Glutamatergic neuron (in vitro differentiated cells): ENCODE measurements at regions not wholly inside any gene's neighbourhood (a gene's known extent, or its start where the extent isn't known, plus 50 kb on each side); places are given as distances from the start of the nearest gene placed in this dataset.

ENCODE experiments used
- DNase-seq: peaks from one replicate; pipeline ENCODE4 v3.0.0; 2022
- H3K27ac Mint-ChIP-seq: one replicate; pipeline ENCODE4 v1.8.0; 2020; ENCODE audit warnings: mild to moderate bottlenecking, mixed read lengths, inconsistent platforms; ENCODE audit not compliant: unreplicated experiment
- H3K27me3 Mint-ChIP-seq: one replicate; pipeline ENCODE4 v1.8.0; 2020; ENCODE audit warnings: mild to moderate bottlenecking, moderate library complexity, mixed read lengths, inconsistent platforms; ENCODE audit not compliant: unreplicated experiment
- H3K36me3 Mint-ChIP-seq: one replicate; pipeline ENCODE4 v1.8.0; 2020; ENCODE audit warnings: mild to moderate bottlenecking, mixed read lengths, inconsistent platforms; ENCODE audit not compliant: unreplicated experiment
- H3K4me1 Mint-ChIP-seq: one replicate; pipeline ENCODE4 v1.8.0; 2020; ENCODE audit warnings: mild to moderate bottlenecking, low read depth, mixed read lengths, inconsistent platforms; ENCODE audit not compliant: unreplicated experiment
- H3K4me3 Mint-ChIP-seq: one replicate; pipeline ENCODE4 v1.8.0; 2020; ENCODE audit warnings: mild to moderate bottlenecking, mixed read lengths, inconsistent platforms; ENCODE audit not compliant: unreplicated experiment
- H3K9me3 Mint-ChIP-seq: one replicate; pipeline ENCODE4 v1.8.0; 2020; ENCODE audit warnings: mild to moderate bottlenecking, moderate library complexity, mixed read lengths, inconsistent platforms; ENCODE audit not compliant: unreplicated experiment
- TF ChIP-seq, protein P1 (sequence below): fragments of 200-600 bp; sonication (generic); IDR thresholded peaks from one replicate; pipeline ENCODE4 v1.5.0; 2021; ENCODE audit not compliant: partially characterized antibody, unreplicated experiment

DNA sequence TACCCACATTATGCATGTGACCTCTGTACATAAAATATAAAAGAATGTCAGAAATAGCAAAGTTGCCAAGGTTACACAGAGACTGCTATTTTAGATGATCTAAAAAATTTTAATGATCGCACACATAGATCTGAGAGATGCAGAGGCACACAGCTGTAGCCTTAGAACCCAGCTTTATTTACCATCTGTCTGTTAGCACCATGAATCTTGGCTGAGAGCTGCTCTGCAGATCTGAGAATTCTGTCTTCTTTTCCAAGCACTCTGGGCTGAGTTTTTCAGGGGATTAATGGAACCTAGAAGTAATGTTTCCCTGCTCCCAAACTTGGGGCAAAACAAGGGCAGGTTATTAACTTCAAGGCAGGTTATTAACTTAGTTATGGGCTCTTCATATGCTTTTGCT, 248.7 kb upstream of the JAG1 start:
- no peak for DNase-seq
- Mint-ChIP-seq H3K9me3 (no peaks in the 10 kb centered on the region), H3K27ac (no peak overlapping the region)

DNA sequence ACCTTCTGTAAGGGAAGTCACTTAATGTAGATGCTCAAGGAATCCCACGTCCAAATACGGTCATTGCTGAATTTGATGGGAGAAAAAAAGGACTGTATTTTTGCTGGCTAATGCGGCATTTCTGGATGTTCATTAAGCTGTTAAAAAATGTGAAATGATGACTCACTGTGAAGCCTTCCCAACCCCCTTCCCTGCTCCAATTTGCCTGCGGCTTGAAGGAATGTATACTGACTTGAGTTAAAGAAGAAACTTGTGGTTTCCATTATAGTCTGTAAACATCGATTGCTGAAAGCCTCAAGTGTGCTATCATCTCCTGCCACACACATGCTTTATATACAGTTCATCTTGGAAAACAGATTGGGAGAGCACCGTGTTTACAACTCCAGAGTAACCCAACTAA, 249.1 kb upstream of the JAG1 start:
- Mint-ChIP-seq H3K27me3 (peaks cover 5% of the 10 kb centered on the region), H3K9me3 (no peaks in the 10 kb centered on the region), H3K4me3 (no peak overlapping the region), H3K27ac (no peak overlapping the region), H3K4me1 (peaks cover 4% of the 10 kb centered on the region), H3K36me3 (no peaks in the 10 kb centered on the region)
- no peak for DNase-seq
- TF ChIP-seq, protein P1, sequence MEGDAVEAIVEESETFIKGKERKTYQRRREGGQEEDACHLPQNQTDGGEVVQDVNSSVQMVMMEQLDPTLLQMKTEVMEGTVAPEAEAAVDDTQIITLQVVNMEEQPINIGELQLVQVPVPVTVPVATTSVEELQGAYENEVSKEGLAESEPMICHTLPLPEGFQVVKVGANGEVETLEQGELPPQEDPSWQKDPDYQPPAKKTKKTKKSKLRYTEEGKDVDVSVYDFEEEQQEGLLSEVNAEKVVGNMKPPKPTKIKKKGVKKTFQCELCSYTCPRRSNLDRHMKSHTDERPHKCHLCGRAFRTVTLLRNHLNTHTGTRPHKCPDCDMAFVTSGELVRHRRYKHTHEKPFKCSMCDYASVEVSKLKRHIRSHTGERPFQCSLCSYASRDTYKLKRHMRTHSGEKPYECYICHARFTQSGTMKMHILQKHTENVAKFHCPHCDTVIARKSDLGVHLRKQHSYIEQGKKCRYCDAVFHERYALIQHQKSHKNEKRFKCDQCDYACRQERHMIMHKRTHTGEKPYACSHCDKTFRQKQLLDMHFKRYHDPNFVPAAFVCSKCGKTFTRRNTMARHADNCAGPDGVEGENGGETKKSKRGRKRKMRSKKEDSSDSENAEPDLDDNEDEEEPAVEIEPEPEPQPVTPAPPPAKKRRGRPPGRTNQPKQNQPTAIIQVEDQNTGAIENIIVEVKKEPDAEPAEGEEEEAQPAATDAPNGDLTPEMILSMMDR: no peak

More for the DNA sequence above, 248.7 kb upstream of the JAG1 start:
- TF ChIP-seq, protein P1: no peak
- peaks cover 4% of the 10 kb centered on the region for H3K4me1 Mint-ChIP-seq
- H3K27me3 Mint-ChIP-seq: peaks cover 5% of the 10 kb centered on the region
- peaks cover 1% of the 10 kb centered on the region for H3K36me3 Mint-ChIP-seq
- H3K4me3 Mint-ChIP-seq: no peak overlapping the region

DNA sequence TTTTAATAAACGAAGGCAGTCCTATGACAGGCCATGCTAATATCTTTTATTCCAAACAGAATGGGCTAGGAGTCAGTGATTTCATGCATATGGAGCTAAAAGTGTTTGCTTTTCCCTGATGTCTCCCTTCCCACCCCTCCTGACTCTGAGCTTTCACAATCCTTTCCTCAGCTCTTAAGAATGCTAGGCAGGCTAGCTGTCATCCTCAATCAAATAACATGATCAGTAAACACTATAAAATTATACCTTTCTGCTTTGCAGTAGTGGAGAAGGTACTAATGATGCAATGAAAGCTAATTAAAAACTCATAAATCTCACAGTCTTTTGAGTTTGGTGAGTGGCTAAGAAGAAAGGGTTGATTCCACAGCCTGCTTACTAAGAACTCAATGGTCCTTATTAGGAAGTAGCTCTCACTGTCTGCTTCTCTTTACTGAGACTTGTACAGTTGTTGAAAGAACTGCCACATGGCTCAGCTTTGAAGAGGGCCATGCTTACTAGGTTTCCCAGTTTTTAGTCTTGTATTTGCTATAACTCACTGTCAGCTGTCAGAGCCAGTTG, 250.9 kb upstream of the JAG1 start:
- no peaks in the 10 kb centered on the region for H3K27me3 Mint-ChIP-seq
- H3K9me3 Mint-ChIP-seq: no peaks in the 10 kb centered on the region
- DNase-seq: no peak
- H3K4me3 Mint-ChIP-seq: no peak overlapping the region
- H3K27ac Mint-ChIP-seq: no peak overlapping the region
- H3K36me3 Mint-ChIP-seq: no peaks in the 10 kb centered on the region
- H3K4me1 Mint-ChIP-seq: peaks cover 4% of the 10 kb centered on the region
- TF ChIP-seq, protein P1: no peak

DNA sequence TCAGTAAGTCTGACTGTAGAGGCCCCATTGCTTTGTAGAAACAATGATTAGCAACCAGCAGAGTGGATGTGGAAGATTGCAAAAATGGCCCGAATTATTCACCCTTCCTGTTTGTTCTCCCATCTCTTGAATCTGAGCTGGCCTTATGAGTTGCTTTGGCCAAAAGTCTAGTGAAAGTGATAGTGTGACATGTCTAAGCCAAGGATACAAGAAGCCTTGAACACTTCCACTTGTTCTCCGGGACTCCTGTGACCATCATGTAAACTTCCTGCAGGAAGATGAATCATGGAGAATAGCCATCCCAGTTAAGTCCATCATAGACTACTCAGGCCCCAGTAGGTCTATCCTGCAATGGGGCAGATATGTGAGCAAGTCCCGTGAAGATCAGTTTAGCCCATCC, 252.0 kb upstream of the JAG1 start:
- TF ChIP-seq, protein P1: no peak
- peaks cover 4% of the 10 kb centered on the region for H3K4me1 Mint-ChIP-seq
- H3K27me3 Mint-ChIP-seq: peaks cover 2% of the 10 kb centered on the region
- DNase-seq: no peak
- no peaks in the 10 kb centered on the region for H3K9me3 Mint-ChIP-seq
- H3K36me3 Mint-ChIP-seq: no peaks in the 10 kb centered on the region
- no peak overlapping the region for H3K27ac Mint-ChIP-seq
- no peak overlapping the region for H3K4me3 Mint-ChIP-seq

DNA sequence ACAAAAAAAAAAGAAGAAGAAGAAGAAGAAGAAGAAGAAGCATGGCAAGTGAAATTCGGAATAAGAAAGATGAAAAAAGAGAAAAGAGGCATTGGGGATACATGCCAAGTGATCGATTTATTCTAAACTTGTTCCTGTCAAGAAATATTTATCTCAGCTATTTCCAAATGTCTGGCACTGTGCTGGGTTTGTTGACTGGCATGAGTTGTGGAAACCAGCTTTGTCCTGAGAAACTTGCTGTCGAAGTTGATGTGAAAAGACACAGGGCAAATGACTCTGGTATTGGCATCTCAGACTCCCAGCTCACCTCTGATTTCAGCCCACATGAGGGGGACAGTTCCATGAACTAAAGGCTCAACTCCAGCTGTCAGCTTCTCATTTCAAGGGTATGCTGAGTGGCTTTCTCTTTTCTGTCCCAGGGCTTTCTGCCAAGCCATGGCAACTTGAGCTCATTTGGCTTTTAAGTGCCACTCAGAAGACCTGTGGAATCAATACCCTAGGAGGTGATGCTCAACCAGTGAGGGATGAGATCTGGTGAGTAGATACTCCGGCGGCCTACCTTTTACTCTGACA, 253.3 kb upstream of the JAG1 start:
- DNase-seq: no peak
- Mint-ChIP-seq H3K36me3 (no peaks in the 10 kb centered on the region), H3K4me3 (no peak overlapping the region), H3K27me3 (peaks cover 2% of the 10 kb centered on the region), H3K9me3 (no peaks in the 10 kb centered on the region), H3K27ac (no peak overlapping the region), H3K4me1 (peaks cover 4% of the 10 kb centered on the region)
- TF ChIP-seq, protein P1: no peak
